Fibroblast of skin of back (primary cell): ENCODE measurements at regions not wholly inside any gene's neighbourhood (a gene's known extent, or its start where the extent isn't known, plus 50 kb on each side); places are given as distances from the start of the nearest gene placed in this dataset.
"Not testable (repeated sequence)": the region's sequence is repeated elsewhere in the genome, so short reads cannot be mapped to it uniquely, and the experiment has no call there.

Source experiments
- DNase-seq: peaks from one replicate; pipeline ENCODE4 v3.0.0-alpha.2; 2013

GRCh38 chrX:128954697-128955096 lies 568.6 kb downstream of the SMARCA1 start:
- not testable (repeated sequence) for DNase-seq

GRCh38 chrX:128931071-128931470 lies 592.2 kb downstream of the SMARCA1 start:
- DNase-seq: no peak

GRCh38 chrX:128929271-128930057 lies 593.8 kb downstream of the SMARCA1 start:
- no peak for DNase-seq

DNA sequence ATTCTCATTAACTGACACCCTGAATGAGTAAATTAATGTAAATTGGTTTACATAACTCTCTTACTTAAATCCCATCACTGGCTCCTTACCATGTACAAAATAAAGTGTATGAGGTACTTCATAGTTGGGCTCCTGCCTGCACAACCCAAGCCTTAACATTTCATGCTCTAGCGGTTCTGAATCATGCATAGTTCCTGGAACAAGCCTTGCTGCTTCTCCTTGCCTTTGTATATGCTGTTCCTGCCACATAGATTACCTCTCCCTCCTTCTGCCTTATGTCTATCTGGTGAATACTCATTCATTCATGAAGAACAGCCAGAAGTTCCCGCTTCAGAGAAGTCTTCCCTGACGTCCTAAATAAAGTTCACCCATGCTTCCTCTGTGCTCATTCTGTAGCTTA lies 594.7 kb downstream of the SMARCA1 start:
- no peak for DNase-seq

DNA sequence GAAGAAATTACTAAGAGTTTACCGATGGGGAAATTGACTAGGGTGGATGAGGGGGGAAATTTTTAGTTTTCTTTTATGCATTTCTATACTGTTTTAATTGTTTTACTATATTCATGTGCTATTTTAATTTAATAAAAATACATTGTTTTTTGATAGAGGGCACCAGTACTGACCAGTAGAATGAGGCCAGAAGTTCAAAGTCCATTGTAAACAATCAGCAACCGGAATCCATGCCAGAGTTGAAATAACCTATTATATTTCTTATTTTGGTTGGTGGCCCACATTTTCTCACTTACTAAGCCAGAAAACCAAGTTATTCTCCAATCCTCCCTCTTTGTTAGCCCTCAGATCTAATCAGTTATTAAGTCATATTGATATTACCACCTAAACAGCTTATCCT lies 595.9 kb downstream of the SMARCA1 start:
- no peak for DNase-seq

DNA sequence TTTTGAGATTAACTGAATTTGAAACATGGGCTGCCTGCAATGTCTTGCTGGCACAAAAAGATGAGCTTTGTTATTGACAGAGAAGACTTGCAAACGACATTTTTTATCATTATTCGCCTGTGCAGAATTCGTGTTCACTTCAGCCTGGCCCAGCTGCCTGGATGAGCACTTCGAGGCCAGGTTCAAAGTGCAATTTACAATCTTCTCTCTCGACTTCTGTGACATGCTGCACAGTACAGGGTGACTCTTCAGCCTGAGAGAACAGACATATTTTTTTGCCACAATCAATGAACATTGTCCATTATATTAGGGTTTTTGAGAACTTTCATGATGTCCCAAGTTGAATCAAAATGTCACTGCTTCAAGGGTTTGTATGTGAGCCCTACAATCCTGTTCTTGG lies 616.5 kb downstream of the SMARCA1 start:
- DNase-seq: no peak

- DNase-seq: no peak
Observed at GRCh38 chrX:128901018-128901417, 622.3 kb downstream of the SMARCA1 start.

DNA sequence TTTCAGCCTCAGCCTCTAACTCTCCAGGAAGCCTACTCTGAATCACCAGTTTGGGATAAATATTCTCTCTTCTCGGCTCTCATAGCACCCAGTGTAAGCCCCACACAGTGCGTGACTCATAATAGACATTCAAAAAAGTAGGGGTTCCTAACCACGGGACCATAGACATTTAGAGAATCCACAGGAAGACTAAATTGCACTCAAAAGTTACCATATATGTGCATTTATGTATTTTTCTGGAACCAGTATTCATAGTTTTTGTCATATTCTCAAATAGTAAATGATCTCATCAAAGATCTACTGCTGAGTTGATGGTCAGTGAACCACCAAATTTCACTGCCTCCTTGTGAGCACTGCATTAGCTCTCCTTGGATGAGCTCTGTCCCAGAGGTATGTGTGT lies 625.7 kb downstream of the SMARCA1 start:
- peak; percentile 89 for DNase-seq

DNA sequence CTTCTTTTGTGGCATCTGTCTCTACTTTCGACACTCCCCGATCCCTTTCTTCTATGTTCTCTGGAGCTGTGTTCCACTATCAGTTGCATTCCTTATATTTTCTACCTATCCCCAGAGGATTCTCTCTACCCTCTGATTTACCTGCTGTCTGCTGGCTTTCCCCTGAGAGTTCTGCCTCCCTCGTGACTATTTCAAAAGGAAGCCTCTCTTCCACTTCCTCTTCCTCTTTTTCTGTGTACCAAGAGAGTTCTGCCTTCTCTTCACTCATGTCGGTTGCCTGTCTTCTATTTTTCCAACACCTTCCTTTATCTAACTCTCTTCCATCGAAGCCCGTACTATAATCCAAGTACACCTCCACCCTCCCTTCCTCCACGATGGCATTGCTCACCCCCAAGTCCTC lies 631.7 kb downstream of the SMARCA1 start:
- DNase-seq: no peak

DNA sequence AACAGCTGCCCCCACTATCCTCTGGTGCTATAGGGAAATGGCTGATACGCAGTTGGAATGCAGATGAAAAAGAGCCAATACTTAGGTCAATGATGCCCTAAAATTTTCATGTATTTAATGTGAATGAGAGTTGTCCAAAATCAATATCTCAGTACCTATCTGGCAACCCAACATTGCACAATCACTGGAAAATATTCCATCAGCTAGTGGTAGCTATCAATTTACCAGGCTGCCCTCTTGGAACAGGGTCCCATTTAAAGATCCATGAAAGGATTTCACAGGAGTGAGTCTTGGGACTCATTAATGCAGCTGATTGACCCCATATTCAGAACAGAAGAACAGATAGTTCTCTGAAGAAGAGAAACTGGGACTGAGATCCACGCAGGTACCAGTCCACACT lies 638.9 kb downstream of the SMARCA1 start:
- no peak for DNase-seq

DNA sequence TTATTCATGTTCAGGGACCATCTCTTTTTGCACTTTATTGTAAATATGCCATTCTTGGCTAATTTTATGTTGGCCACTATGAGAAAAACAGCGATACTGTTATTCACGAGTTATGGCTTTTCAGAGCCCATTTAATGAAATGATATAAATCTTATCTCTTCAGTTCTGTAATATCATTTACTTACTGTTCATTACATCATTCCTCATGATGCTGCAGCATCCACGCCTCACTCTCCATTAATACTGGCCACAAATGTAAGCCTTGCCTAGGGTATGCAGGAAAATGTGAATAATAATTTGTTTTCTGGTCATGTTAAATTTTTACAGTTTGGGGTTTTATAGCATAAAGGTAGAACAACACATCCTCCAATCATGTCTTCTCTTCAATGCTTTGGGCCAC lies 639.6 kb downstream of the SMARCA1 start:
- no peak for DNase-seq

DNA sequence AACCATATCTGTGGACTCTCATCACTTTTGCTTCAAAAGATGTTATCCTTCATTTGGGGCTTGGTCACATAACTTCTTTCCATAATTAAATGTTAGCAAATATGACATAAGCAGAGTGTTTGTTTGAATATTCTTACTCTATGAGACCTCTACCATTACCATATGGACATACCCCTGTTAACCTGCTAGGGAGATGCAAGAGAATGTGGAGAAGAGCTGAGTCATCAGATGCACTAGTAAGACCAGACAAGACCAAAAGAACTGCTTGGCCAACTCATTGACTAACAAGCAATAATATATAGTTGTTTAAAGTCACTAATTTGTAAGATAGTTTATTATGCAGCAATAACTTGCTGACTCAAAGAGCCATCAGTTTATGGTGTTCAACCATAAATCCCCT lies 652.9 kb downstream of the SMARCA1 start:
- no peak for DNase-seq

- no peak for DNase-seq
Observed at GRCh38 chrX:128862557-128862956, 660.7 kb downstream of the SMARCA1 start.

DNA sequence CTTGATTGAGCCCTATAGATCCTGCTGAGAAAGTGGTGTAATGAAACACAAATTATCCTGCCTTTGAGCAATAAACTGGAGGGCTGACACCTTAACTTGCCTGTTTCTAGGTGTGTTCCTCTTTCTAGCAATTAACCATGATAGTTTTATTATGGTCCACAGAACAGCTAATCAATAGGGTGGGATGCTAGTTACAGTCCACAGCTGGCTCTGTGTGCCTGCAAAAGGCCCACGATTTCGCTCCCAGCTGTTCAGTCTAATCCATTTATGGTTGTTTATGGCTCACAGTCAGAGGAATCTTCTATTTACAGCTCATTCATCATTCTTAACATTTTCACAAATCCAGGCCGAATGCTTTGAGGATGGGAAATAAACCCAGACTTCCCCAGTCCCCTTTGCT lies 674.9 kb downstream of the SMARCA1 start:
- no peak for DNase-seq

GRCh38 chrX:128846385-128846784 lies 676.9 kb downstream of the SMARCA1 start:
- DNase-seq: no peak

DNA sequence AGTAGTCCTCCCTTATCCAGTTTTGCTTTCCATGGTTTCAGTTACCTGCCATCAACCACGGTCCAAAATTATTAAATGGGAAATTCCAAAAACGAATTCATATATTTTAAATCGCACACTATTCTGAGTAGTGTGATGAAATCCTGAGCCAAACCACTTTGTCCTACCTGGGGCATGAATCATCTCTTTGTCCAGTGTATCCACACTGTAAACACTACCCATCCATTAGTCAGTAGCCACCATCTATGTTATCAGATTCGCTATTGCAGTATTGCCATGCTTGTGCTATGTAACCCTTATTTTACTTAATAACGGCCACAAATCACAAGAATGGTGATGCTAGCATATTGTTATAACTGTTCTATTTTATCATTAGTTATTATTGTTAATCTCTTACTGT lies 704.6 kb downstream of the SMARCA1 start:
- DNase-seq: no peak

DNA sequence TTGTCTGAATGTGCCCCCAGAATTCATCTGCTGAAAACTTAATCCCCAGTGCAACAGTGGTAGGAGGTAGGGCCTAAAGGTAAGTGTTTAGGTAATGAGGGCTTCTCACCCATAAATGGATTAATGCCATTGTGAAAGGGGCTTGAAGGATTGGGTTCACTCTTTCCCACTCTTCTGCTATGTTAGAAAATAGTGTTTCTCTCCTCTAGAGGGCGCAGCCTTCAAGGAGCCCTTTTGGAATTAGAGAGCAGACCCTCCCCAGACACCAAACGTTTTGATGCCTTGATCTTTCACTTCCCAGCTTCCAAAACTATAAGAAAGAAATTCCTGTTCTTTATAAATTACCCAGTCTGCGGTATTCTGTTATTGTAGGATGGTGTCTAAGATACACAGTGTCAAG lies 706.4 kb downstream of the SMARCA1 start:
- peak; percentile 1 for DNase-seq

DNA sequence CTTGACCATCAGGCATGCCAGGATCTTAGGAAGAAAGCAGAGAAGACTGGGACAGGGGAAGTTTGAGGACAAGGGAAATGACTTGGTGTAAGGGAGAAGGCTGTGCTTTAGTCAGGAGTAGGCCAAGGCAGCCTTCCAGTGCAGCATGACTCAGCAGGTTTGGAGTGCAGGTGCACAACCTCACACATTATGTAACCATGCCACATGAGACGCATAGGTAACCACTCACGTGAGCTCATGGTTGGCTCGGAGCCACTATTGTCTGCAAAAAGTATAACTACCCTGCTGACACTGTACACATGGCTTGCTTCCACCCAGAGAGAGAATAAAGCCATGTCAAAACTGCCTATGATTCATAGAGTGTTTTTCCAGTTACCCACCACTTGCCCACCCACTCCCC lies 715.9 kb downstream of the SMARCA1 start:
- no peak for DNase-seq

- DNase-seq: no peak
Observed at GRCh38 chrX:128805236-128805635, 718.1 kb downstream of the SMARCA1 start.

DNA sequence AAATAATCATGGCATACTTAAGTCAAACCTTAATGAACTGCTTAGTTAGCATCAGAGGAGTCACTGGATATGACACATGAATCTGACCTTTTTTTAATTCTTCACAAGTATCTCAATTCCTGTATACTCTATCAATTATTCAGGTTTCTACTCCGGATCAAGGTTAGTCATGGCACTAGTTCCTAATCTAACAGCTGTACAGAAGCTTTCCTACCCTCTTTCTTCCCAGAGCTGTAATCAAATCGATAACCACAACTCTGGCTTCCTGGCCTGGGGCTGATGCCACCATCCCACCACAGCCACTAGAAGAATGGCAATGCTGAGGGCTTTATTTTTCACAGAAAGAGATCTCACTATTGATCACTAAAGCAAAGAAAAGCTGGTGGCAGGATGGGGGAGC lies 718.5 kb downstream of the SMARCA1 start:
- no peak for DNase-seq

- DNase-seq: no peak
Observed at GRCh38 chrX:128800138-128800537, 723.2 kb downstream of the SMARCA1 start.

DNA sequence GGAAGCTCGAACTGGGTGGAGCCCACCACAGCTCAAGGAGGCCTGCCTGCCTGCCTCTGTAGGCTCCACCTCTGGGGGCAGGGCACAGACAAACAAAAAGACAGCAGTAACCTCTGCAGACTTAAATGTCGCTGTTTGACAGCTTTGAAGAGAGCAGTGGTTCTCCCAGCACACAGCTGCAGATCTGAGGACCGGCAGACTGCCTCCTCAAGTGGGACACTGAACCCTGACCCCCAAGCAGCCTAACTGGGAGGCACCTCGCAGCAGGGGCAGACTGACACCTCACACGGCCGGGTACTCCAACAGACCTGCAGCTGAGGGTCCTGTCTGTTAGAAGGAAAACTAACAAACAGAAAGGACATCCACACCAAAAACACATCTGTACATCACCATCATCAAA lies 730.9 kb upstream of the ACTRT1 start:
- DNase-seq: not testable (repeated sequence)

- peak; percentile 13 for DNase-seq
Observed at GRCh38 chrX:128781506-128781905, 729.3 kb upstream of the ACTRT1 start.

- no peak for DNase-seq
Observed at GRCh38 chrX:128780934-128781333, 728.7 kb upstream of the ACTRT1 start.

DNA sequence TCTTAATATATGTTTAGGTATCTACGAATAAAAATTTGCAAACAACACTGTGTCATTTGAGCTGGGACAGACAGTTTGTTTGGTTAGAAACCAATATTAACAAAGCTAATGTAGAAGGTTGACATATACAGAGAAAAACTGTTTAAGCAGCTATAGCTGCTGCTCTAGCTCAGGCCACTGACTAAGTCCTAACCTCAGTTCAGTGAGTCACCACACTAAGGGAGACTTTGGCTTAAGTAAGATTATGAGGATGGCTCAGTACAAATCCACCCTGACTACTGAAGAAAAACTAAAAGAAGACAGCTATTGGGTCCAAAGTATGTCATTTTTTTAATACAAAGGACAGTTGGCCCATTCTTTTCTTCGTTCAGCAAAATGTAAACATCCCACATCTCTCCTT lies 717.3 kb upstream of the ACTRT1 start:
- DNase-seq: peak; percentile 6
